ENCODE measurements at regions not wholly inside any gene's neighbourhood (a gene's known extent, or its start where the extent isn't known, plus 50 kb on each side); places are given as distances from the start of the nearest gene placed in this dataset.

GRCh38 chr5:175582697-175583096, 75.2 kb upstream of the HRH2 start:
- no peak for TF ChIP-seq GTF2F1 (IDR thresholded peaks at IDR 0.05; ENCODE audit: low read depth, low read length)
- TF ChIP-seq POLR2AphosphoS2 (IDR thresholded peaks at IDR 0.05; ENCODE audit: low read length), result no peak
- no peak for TF ChIP-seq TCF7L2 (IDR thresholded peaks at IDR 0.05; ENCODE audit: low read depth, low read length)
- TF ChIP-seq CTCF (IDR thresholded peaks at IDR 0.05 in 2 of 3, conservative IDR thresholded peaks at IDR 0.05 in 1 of 3; ENCODE audit: insufficient read depth in 2 of 3, low read depth in 1 of 3, low read length in 3 of 3), result no peak
- TF ChIP-seq, protein P1, sequence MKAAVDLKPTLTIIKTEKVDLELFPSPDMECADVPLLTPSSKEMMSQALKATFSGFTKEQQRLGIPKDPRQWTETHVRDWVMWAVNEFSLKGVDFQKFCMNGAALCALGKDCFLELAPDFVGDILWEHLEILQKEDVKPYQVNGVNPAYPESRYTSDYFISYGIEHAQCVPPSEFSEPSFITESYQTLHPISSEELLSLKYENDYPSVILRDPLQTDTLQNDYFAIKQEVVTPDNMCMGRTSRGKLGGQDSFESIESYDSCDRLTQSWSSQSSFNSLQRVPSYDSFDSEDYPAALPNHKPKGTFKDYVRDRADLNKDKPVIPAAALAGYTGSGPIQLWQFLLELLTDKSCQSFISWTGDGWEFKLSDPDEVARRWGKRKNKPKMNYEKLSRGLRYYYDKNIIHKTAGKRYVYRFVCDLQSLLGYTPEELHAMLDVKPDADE (conservative IDR thresholded peaks at IDR 0.05; ENCODE audit: control insufficient read depth, low read depth, low read length), result no peak
- TF ChIP-seq SMARCC2 (IDR thresholded peaks at IDR 0.05; ENCODE audit: low read depth), result no peak
- TF ChIP-seq CBFA2T2 (conservative IDR thresholded peaks at IDR 0.05), result no peak
- no peak for TF ChIP-seq DMBX1 (CRISPR knock-in tag; IDR thresholded peaks at IDR 0.05; ENCODE audit: borderline replicate concordance)
- no peak for TF ChIP-seq POLR2AphosphoS5 (IDR thresholded peaks at IDR 0.05; ENCODE audit: control insufficient read depth, insufficient read depth, low read depth, low read length)
